Esophagus muscularis mucosa (tissue), 4 donors: ENCODE measurements at regions not wholly inside any gene's neighbourhood (a gene's known extent, or its start where the extent isn't known, plus 50 kb on each side); places are given as distances from the start of the nearest gene placed in this dataset.

Experiments used
- DNase-seq: peaks from one replicate; pipeline ENCODE4 v3.0.0-alpha.2; 2017; ENCODE audit errors: extremely low spot score
- H3K27ac ChIP-seq, 4 donors: fragments of 200-600 bp; sonication (generic); replicated peaks in 1 of 4; 1 replicate in 3 of 4; 2 replicates in 1 of 4; pipeline ENCODE4 v1.5.1; 2016 to 2019; ENCODE audit warnings: mild to moderate bottlenecking in 1 of 4
- H3K27me3 ChIP-seq, 4 donors: fragments of 200-600 bp; sonication (generic); one replicate each; pipeline versions ENCODE4 v1.5.1 to v1.6.0; 2016 to 2019
- H3K36me3 ChIP-seq, 4 donors: fragments of 200-600 bp; sonication (generic); one replicate each; pipeline ENCODE4 v1.5.1; 2016 to 2019
- H3K4me1 ChIP-seq, 4 donors: fragments of 200-600 bp; sonication (generic); one replicate each; pipeline ENCODE4 v1.5.1; 2016 to 2019
- H3K4me3 ChIP-seq, 4 donors: fragments of 200-600 bp; sonication (generic); 1 replicate in 2 of 4; 2 replicates in 2 of 4; pipeline ENCODE4 v1.5.1; 2016 to 2019; ENCODE audit warnings: mild to moderate bottlenecking in 4 of 4, moderate library complexity in 1 of 4
- H3K9me3 ChIP-seq, 4 donors: fragments of 200-600 bp; sonication (generic); 1 replicate in 3 of 4; 2 replicates in 1 of 4; pipeline ENCODE4 v1.5.1; 2016 to 2019
- CTCF ChIP-seq, 3 experiments: fragments of 200-600 bp in 2 of 3; fragments of 450-650 bp in 1 of 3; sonication (generic) in 2 of 3; IDR thresholded peaks; one replicate each; pipeline ENCODE4 v1.5.1; 2017 to 2019; ENCODE audit warnings: antibody characterized with exemption in 3 of 3, mild to moderate bottlenecking in 2 of 3, moderate library complexity in 1 of 3
- EP300 ChIP-seq: sonication (generic); formaldehyde crosslinking; IDR thresholded peaks from one replicate; pipeline ENCODE4 v1.6.1; 2017; ENCODE audit warnings: antibody characterized with exemption
- POLR2A ChIP-seq: fragments of 450-650 bp; IDR thresholded peaks from one replicate; pipeline ENCODE4 v1.6.1; 2017; ENCODE audit warnings: antibody characterized with exemption, moderate library complexity, mild to moderate bottlenecking, low read depth
- POLR2AphosphoS5 ChIP-seq, 2 donors: sonication (generic); formaldehyde crosslinking; IDR thresholded peaks; one replicate each; pipeline ENCODE4 v1.6.1; 2017; ENCODE audit warnings: antibody characterized with exemption in 2 of 2
- WGBS: methylation state at CpG from one replicate; pipeline ENCODE4 v1.1.5; 2018; 5-methylcytosine and 5-hydroxymethylcytosine counted together
- intact Hi-C: fragments of 100-400 bp; cut with DNase I; formaldehyde crosslinking; loops from one replicate; pipeline ENCODE4 v1.15.1; 2023

GRCh38 chr10:53476650-53477312, 704.2 kb upstream of the MBL2 start:
- no peaks in the 10 kb centered on the region for H3K36me3 ChIP-seq
- TF ChIP-seq POLR2A (no peak), POLR2AphosphoS5 (IDR thresholded peaks at IDR 0.05) (no peak), EP300 (no peak)
- no peaks in the 10 kb centered on the region for H3K9me3 ChIP-seq
- no peaks in the 10 kb centered on the region for H3K4me1 ChIP-seq
- 84% methylated on average over 3 of the region's 3 CpGs for WGBS
- no peak overlapping the region for H3K4me3 ChIP-seq
- H3K27ac ChIP-seq: no peak overlapping the region
- intact Hi-C loops: no loop called here
- DNase-seq: no peak
- no peaks in the 10 kb centered on the region for H3K27me3 ChIP-seq

GRCh38 chr10:53469383-53469782, 696.8 kb upstream of the MBL2 start:
- intact Hi-C loops: no loop called here
- TF ChIP-seq POLR2A (no peak), CTCF (IDR thresholded peaks at IDR 0.05) (no peak), EP300 (no peak), POLR2AphosphoS5 (IDR thresholded peaks at IDR 0.05) (no peak)
- Histone ChIP-seq H3K36me3 (no peaks in the 10 kb centered on the region), H3K27me3 (no peaks in the 10 kb centered on the region), H3K4me1 (no peaks in the 10 kb centered on the region), H3K4me3 (no peak overlapping the region), H3K27ac (no peak overlapping the region), H3K9me3 (no peaks in the 10 kb centered on the region)
- DNase-seq: no peak
- 87% methylated on average over 2 of the region's 2 CpGs for WGBS

- Histone ChIP-seq H3K4me3 (no peak overlapping the region), H3K4me1 (no peaks in the 10 kb centered on the region), H3K27ac (no peak overlapping the region), H3K27me3 (no peaks in the 10 kb centered on the region), H3K9me3 (no peaks in the 10 kb centered on the region), H3K36me3 (no peaks in the 10 kb centered on the region)
- 93% methylated on average over 4 of the region's 4 CpGs for WGBS
- no peak for DNase-seq
- no peak for TF ChIP-seq EP300
- no peak for TF ChIP-seq POLR2AphosphoS5 (IDR thresholded peaks at IDR 0.05)
- TF ChIP-seq CTCF (IDR thresholded peaks at IDR 0.05): no peak
- TF ChIP-seq POLR2A: no peak
- intact Hi-C loops: no loop called here
These were observed 691.0 kb upstream of the MBL2 start for GRCh38 chr10:53463539-53463938.

- no peaks in the 10 kb centered on the region for H3K9me3 ChIP-seq
These were observed 685.4 kb upstream of the MBL2 start for GRCh38 chr10:53458007-53458406.

GRCh38 chr10:53453196-53453595, 680.6 kb upstream of the MBL2 start:
- Histone ChIP-seq H3K4me3 (no peak overlapping the region), H3K27ac (no peak overlapping the region), H3K36me3 (no peaks in the 10 kb centered on the region), H3K9me3 (no peaks in the 10 kb centered on the region), H3K27me3 (no peaks in the 10 kb centered on the region), H3K4me1 (no peaks in the 10 kb centered on the region)
- TF ChIP-seq POLR2A: no peak
- TF ChIP-seq POLR2AphosphoS5 (IDR thresholded peaks at IDR 0.05): no peak
- no peak for TF ChIP-seq CTCF (IDR thresholded peaks at IDR 0.05)
- no peak for TF ChIP-seq EP300
- no peak for DNase-seq
- intact Hi-C loops: no loop called here
- WGBS: 100% methylated on average over 1 of the region's 1 CpG

More at GRCh38 chr10:53458007-53458406, 685.4 kb upstream of the MBL2 start:
- H3K27ac ChIP-seq: no peak overlapping the region
- intact Hi-C loops: no loop called here
- H3K27me3 ChIP-seq: no peaks in the 10 kb centered on the region
- no peak for DNase-seq
- H3K4me1 ChIP-seq: no peaks in the 10 kb centered on the region
- H3K36me3 ChIP-seq: no peaks in the 10 kb centered on the region
- TF ChIP-seq POLR2AphosphoS5 (IDR thresholded peaks at IDR 0.05): no peak
- TF ChIP-seq CTCF (IDR thresholded peaks at IDR 0.05): no peak
- no peak for TF ChIP-seq EP300
- TF ChIP-seq POLR2A: no peak
- WGBS: 68% methylated on average over 1 of the region's 1 CpG
- no peak overlapping the region for H3K4me3 ChIP-seq
